ENCODE measurements at regions not wholly inside any gene's neighbourhood (a gene's known extent, or its start where the extent isn't known, plus 50 kb on each side); places are given as distances from the start of the nearest gene placed in this dataset.

GRCh38 chr4:175051974-175052373 is 133.8 kb downstream of the ADAM29 start:
- TF ChIP-seq CTCF (IDR thresholded peaks at IDR 0.05; ENCODE audit: insufficient read depth, low read length, missing control alignments) = no peak
- no peak overlapping the region for H3K4me3 ChIP-seq (ENCODE audit: low read depth, low read length)
- DNase-seq (ENCODE audit: low read depth, low spot score) = no peak
- CTCF ChIA-PET = no interaction called here
- POLR2A ChIA-PET = no interaction called here

GRCh38 chr4:175054980-175055379 is 136.8 kb downstream of the ADAM29 start:
- ChIA-PET POLR2A (no interaction called here), CTCF (no interaction called here)
- DNase-seq (ENCODE audit: low read depth, low spot score) = no peak
- no peak for TF ChIP-seq CTCF (IDR thresholded peaks at IDR 0.05; ENCODE audit: insufficient read depth, low read length, missing control alignments)
- no peak overlapping the region for H3K4me3 ChIP-seq (ENCODE audit: low read depth, low read length)

GRCh38 chr4:175062183-175062592 is 144.0 kb downstream of the ADAM29 start:
- no peak for TF ChIP-seq CTCF (IDR thresholded peaks at IDR 0.05; ENCODE audit: insufficient read depth, low read length, missing control alignments)
- CTCF ChIA-PET = no interaction called here
- DNase-seq (ENCODE audit: low read depth, low spot score) = no peak

GRCh38 chr4:175065228-175065627 is 147.1 kb downstream of the ADAM29 start:
- CTCF ChIA-PET = no interaction called here
- TF ChIP-seq CTCF (IDR thresholded peaks at IDR 0.05; ENCODE audit: insufficient read depth, low read length, missing control alignments) = no peak
- DNase-seq (ENCODE audit: low read depth, low spot score) = no peak
- POLR2A ChIA-PET = no interaction called here
- H3K4me3 ChIP-seq (ENCODE audit: low read depth, low read length) = no peak overlapping the region

More at GRCh38 chr4:175062183-175062592, 144.0 kb downstream of the ADAM29 start:
- POLR2A ChIA-PET = no interaction called here
- H3K4me3 ChIP-seq (ENCODE audit: low read depth, low read length) = no peak overlapping the region

GRCh38 chr4:175066923-175067627 is 148.9 kb downstream of the ADAM29 start:
- no peak for TF ChIP-seq CTCF (IDR thresholded peaks at IDR 0.05; ENCODE audit: insufficient read depth, low read length, missing control alignments)
- H3K4me3 ChIP-seq (ENCODE audit: low read depth, low read length) = no peak overlapping the region
- ChIA-PET POLR2A (no interaction called here), CTCF (no interaction called here)
- DNase-seq (ENCODE audit: low read depth, low spot score) = no peak

GRCh38 chr4:175068266-175068665 is 150.1 kb downstream of the ADAM29 start:
- no peak for DNase-seq (ENCODE audit: low read depth, low spot score)
- H3K4me3 ChIP-seq (ENCODE audit: low read depth, low read length) = no peak overlapping the region
- ChIA-PET CTCF (interaction anchor here (0.6 kb wide), 1 partner anchor 297 kb away, joined by 3 read pairs; no protein-coding TSS in a partner anchor), POLR2A (no interaction called here)
- TF ChIP-seq CTCF (IDR thresholded peaks at IDR 0.05; ENCODE audit: insufficient read depth, low read length, missing control alignments) = no peak
